ENCODE measurements at regions not wholly inside any gene's neighbourhood (a gene's known extent, or its start where the extent isn't known, plus 50 kb on each side); places are given as distances from the start of the nearest gene placed in this dataset.
"Not testable (repeated sequence)": the region's sequence is repeated elsewhere in the genome, so short reads cannot be mapped to it uniquely, and the experiment has no call there.

GRCh38 chr12:20150835-20151422 lies 217.4 kb upstream of the PDE3A start:
- no peak for ATAC-seq

DNA sequence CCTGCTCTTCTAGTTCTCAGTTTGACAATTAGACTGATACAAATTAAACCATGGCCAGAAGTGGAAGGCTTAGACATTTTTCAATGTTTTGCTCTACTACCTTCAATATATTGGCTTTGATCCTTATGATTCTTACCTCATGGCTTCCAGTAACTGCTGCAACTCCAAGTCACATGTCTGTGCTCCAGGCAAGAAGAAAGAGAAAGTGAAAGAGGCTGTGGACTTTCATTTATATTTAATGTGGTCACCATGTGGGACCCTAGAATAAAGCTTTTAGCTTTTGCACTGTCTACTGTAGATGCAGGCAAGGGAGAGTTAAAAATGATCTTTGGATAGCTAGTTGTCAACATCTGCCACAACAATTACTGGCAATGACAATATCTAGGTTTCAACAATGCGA lies 214.3 kb upstream of the PDE3A start:
- ATAC-seq, result no peak

- ATAC-seq, result no peak
Observed at GRCh38 chr12:20155374-20155773, 213.0 kb upstream of the PDE3A start.

- not testable (repeated sequence) for ATAC-seq
Observed at GRCh38 chr12:20160899-20161298, 207.4 kb upstream of the PDE3A start.

GRCh38 chr12:20174528-20175175 lies 193.7 kb upstream of the PDE3A start:
- ATAC-seq, result no peak

DNA sequence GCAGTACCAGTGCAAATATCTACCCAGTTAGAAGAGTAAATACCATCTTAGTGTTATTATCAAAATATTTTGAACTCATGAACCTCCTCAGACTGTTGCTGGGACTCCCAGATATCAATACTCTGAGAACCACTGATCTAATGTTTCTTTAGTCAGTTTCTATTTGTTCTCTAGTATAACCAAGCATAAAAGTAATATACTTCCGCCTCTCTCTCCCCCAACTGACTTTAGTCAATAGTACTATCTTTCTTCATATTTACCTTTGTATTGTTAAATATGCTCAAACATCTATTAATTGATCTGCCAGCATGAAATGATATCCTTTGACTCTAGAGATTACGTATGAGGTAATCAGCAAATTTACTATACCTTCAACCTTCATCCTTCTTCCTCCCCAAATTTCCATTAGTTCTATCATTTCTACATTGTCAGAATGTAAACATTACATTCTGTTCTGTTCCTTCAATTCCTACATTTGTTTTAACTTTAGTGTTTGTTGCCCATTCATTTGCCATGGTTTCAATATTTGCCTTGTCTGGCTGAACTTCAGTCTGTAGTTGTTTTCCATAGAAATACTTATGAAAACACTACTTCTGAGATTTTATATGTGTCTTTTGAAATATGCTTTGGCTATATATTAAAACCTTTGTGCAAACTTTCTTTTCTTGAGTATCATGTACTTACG lies 192.5 kb upstream of the PDE3A start:
- ATAC-seq, result no peak

DNA sequence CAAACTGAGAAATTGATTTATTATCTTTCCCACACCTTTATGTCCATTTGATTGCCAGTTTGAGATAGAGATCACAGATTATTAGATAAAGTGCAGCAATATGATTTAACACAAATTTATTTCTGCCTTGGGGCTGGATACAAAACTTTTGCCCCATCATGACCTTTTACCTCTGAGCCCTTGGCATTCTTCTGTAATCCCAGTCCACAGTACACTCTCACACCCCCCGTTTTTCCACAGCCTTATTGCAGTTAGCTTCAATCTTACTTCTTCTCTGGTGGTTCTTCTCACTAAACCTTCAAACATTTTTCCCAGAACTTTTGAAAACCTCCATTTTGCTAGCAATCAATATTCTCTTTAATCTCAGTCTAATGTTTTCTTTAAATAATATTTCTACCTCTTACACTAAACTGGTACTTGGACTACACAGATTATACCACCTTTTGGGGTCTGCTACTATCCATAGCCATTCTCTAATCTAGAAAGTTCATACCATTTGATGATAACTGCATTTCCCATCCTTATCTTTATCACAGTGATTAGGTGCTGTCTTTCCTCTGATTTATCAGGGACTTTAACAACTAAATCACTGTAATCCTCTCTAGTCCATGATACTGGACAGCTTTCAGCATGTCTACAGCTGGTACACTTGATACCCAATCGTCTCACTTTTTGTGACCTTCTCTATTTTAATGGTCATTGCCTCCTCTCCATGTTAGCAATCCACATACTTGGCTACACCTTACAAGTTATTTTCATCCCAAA lies 186.7 kb upstream of the PDE3A start:
- no peak for ATAC-seq

GRCh38 chr12:20183563-20183962 lies 184.8 kb upstream of the PDE3A start:
- no peak for ATAC-seq

- ATAC-seq, result no peak
Observed at GRCh38 chr12:20184514-20184913, 183.8 kb upstream of the PDE3A start.

- ATAC-seq, result no peak
Observed at GRCh38 chr12:20187456-20187855, 180.9 kb upstream of the PDE3A start.

- ATAC-seq, result no peak
Observed at GRCh38 chr12:20188930-20189653, 179.2 kb upstream of the PDE3A start.

- ATAC-seq, result no peak
Observed at GRCh38 chr12:20189767-20190166, 178.6 kb upstream of the PDE3A start.

DNA sequence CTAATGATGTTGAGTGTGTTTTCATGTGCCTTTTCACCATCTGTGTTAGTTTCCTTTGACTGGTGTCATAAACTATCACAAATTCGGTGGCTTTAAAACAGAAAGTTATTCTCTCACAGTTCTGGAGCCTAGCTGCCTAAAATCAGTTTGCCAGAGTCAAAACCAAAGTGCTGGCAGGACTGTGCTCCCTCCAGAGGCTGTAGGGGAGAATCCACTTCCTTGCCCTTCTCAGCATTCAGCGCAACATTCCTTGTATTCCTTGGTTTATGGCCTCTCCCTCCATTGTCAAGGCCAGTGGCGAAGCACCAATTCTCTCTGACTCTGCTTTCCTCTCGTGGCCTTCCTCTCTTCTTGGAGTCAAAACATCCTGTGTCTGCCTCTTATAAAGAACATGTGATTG lies 174.2 kb upstream of the PDE3A start:
- ATAC-seq, result no peak

GRCh38 chr12:20196767-20197166 lies 171.6 kb upstream of the PDE3A start:
- no peak for ATAC-seq

DNA sequence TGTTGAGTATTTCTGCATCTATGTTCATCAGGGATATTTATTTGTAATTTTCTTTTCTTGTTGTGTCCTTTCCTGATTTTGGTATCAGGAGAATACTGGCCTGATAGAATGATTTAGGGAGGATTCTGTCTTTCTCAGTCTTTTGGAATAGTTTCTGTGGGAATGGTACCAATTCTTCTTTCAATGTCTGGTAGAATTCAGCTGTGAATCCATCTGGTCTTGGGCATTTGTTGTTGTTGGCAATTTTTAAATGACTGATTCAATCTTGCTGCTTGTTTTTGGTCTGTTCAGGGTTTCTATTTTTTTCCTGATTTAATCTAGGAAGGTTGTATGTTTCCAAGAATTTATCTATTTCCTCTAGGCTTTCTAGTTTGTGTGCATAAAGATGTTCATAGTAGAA lies 170.9 kb upstream of the PDE3A start:
- ATAC-seq, result no peak

DNA sequence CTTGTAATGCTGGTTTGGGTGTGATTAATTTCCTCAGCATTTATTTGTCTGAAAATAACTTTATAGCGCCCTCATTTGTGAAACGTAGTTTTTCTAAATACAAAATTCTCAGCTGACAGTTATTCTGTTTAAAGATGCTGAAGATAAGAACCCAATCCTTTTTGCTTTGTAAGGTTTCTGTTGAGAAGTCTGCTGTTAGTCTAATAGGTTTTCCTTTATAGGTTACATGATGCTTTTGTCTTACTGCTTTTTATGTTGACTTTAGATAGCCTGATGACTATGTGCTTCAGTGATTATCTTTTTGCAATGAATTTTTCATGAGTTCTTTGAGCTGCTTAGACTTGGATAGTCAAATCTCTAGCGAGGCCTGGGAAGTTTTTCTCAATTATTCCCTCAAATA lies 168.6 kb upstream of the PDE3A start:
- ATAC-seq, result no peak

DNA sequence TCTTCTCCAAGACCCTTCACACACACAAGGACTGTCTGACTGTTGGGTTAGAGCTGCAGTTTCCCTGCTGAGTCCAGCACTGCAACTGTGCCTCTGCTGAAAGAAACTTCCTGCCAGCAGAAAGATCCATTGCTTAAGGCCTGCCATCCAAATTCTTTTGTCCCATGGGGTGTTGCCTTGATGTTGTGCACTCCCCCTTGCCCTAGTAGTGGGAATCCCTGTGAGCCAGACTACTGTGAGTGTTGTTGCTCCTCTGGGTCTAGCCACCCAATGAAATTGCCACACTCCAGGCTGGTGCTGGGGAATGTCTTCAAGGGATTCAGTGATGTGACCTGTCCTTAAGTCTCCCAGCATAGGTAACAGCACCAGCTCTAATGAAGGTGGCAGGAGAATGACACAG lies 166.6 kb upstream of the PDE3A start:
- ATAC-seq, result no peak

DNA sequence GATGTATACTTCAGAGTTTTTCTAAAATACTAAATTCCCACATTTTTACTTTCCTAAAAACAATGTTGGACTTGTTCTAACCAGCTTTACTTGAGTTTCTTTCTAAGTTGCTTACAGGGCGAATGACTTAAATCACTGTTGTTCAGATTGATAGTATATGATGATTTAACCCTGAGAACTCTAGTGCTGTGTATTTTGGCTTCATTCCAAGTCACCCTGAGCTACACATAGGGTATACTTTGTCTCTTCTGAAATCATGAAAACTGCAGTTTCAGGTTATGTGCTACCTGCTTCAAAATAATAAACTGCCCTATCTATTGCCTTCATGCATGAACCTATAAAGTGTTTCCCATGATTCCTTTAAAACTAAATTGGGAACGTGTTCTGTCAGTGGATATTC lies 162.5 kb upstream of the PDE3A start:
- no peak for ATAC-seq

DNA sequence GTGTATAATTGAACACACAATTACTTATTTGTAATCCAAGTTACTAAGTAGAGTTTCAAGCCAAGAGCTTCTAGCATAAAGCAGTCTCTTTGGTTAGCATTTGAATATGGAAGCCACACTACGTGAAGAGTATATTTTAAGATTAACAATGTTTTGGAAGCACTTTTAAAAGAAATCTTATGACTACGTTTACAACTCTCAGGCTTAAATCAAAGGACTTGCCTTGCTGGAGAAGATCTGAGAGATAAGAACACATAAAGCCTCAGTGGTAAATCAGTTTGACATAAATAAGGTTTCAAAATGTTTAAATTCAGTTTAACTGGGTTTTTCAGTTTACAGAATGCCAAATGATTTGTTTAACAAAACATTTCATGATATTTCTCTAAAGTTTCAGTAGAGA lies 161.9 kb upstream of the PDE3A start:
- ATAC-seq, result no peak

- ATAC-seq, result no peak
Observed at GRCh38 chr12:20210621-20211215, 157.6 kb upstream of the PDE3A start.

GRCh38 chr12:20211541-20211940 lies 156.8 kb upstream of the PDE3A start:
- no peak for ATAC-seq

- no peak for ATAC-seq
Observed at GRCh38 chr12:20211981-20212421, 156.3 kb upstream of the PDE3A start.

All from activated CD4-positive, CD25-positive, alpha-beta regulatory T cell treated with anti-CD3 and anti-CD28 coated beads, Interleukin-2, amount 50 U/mL, for 24 hours (primary cell).